ENCODE measurements at regions not wholly inside any gene's neighbourhood (a gene's known extent, or its start where the extent isn't known, plus 50 kb on each side); places are given as distances from the start of the nearest gene placed in this dataset.

DNA sequence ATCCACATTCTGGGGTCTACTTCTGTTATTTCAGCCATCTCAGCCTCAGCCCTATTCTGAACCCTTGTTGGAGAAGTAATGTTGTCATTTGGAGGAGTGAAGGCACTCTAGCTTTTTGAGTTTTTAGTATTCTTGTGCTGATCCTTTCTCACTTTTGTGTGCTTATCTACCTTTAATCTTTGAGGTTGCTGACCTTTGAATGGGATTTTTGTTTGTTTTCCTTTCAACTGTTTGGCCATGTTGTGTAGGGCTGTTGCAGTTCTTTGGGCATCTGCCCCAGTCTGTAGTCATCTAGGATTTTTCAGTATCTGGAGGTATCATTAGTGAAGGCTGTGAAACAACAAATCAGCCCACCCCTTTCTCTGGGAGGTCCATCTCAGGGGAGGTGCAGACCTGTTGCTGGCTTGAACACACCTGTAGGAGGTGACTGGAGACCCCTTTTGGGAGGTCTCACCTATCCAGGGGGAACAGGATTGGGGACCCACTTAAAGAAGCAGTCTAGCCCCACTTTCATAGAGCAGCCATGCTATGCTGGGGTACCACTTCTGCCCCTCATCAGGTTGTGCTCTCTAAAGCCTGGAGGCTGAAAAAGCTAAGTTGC is 1391.4 kb downstream of the UQCRFS1 start:
- intact Hi-C loops (cut with micrococcal nuclease; ENCODE audit: unreplicated experiment): no loop called here
- Histone ChIP-seq H3K9me3 (replicated peaks; ENCODE audit: control insufficient read depth, insufficient read depth, low read length) (no peaks in the 10 kb centered on the region; the same call in 2 of the 3 replicates), H3K79me2 (ENCODE audit: control insufficient read depth, insufficient read depth, low read length) (no peaks in the 10 kb centered on the region), H3K4me2 (ENCODE audit: control insufficient read depth, insufficient read depth) (no peak overlapping the region), H3K36me3 (ENCODE audit: control insufficient read depth in 2 of 2, insufficient read depth in 2 of 2, low read length in 1 of 2) (no peaks in the 10 kb centered on the region), H3K9ac (ENCODE audit: control insufficient read depth, insufficient read depth, low read length) (no peak overlapping the region), H3K4me3 (no peak overlapping the region), H3K4me1 (ENCODE audit: control insufficient read depth, insufficient read depth, low read length) (no peaks in the 10 kb centered on the region), H2AFZ (ENCODE audit: control insufficient read depth, low read depth, low read length) (no peak overlapping the region), H4K20me1 (ENCODE audit: control insufficient read depth, insufficient read depth) (no peaks in the 10 kb centered on the region), H3K27me3 (replicated peaks in 1 of 2; ENCODE audit: control insufficient read depth in 2 of 2, insufficient read depth in 2 of 2, low read length in 1 of 2) (no peaks in the 10 kb centered on the region), H3K27ac (ENCODE audit: control insufficient read depth, insufficient read depth) (no peak overlapping the region)
- FAIRE-seq: no peak
- ATAC-seq: no peak
- POLR2A ChIA-PET: no interaction called here
- BruUV-seq (replicated peaks): no TSS peak
- no peak for DNase-seq (ENCODE audit: low read depth, low spot score)
- TF ChIP-seq, protein P1, sequence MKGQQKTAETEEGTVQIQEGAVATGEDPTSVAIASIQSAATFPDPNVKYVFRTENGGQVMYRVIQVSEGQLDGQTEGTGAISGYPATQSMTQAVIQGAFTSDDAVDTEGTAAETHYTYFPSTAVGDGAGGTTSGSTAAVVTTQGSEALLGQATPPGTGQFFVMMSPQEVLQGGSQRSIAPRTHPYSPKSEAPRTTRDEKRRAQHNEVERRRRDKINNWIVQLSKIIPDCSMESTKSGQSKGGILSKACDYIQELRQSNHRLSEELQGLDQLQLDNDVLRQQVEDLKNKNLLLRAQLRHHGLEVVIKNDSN (IDR thresholded peaks at IDR 0.05; ENCODE audit: borderline replicate concordance, extremely low read length, insufficient read depth, low read depth, low read length): no peak
- no peak for TF ChIP-seq IRF4 (IDR thresholded peaks at IDR 0.05; ENCODE audit: low read depth, low read length)
- TF ChIP-seq TCF12 (IDR thresholded peaks at IDR 0.05; ENCODE audit: low read depth, low read length): no peak
- TF ChIP-seq MYB (IDR thresholded peaks at IDR 0.05; ENCODE audit: borderline replicate concordance, low read depth, low read length): no peak
- no peak for TF ChIP-seq HDGF (IDR thresholded peaks at IDR 0.05)
- no peak for TF ChIP-seq ATF7 (IDR thresholded peaks at IDR 0.05; ENCODE audit: low read depth)
- no peak for TF ChIP-seq GATAD2B (conservative IDR thresholded peaks at IDR 0.05; ENCODE audit: low read depth)
- CTCF ChIA-PET: no interaction called here
- RAD21 ChIA-PET (ENCODE audit: unreplicated experiment): no interaction called here
- SMC1A ChIA-PET (ENCODE audit: uncharacterized antibody, unreplicated experiment): interaction anchor here (1.0 kb wide), 1 partner anchor 13 kb away, joined by 3 read pairs; no protein-coding TSS in a partner anchor
- in situ Hi-C loops (cut with MboI): no loop called here

DNA sequence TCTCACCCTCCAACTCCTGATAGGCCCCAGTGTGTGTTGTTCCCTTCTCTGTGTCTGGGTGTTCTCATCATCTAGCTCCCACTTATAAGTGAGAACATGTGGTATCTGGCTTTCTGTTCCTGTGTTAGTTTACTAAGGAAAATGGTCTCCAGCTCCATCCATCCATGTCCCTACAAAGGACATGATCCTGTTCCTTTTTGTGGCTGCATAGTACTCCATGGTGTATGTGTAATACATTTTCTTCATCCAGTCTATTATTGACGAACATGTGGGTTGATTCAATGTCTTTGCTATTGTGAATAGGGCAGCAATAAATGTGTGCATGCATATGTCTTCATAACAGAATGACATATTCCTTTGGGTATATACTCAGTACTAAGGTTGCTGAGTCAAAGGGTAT is 1397.0 kb downstream of the UQCRFS1 start:
- H3K27ac ChIP-seq (ENCODE audit: control insufficient read depth, insufficient read depth): no peak overlapping the region
- no peaks in the 10 kb centered on the region for H3K9me3 ChIP-seq (replicated peaks; ENCODE audit: control insufficient read depth, insufficient read depth, low read length)
- FAIRE-seq (no peak), ATAC-seq (no peak), DNase-seq (ENCODE audit: low read depth, low spot score) (no peak)
- H3K4me1 ChIP-seq (ENCODE audit: control insufficient read depth, insufficient read depth, low read length): no peaks in the 10 kb centered on the region
- H3K79me2 ChIP-seq (ENCODE audit: control insufficient read depth, insufficient read depth, low read length): no peaks in the 10 kb centered on the region
- SMC1A ChIA-PET (ENCODE audit: uncharacterized antibody, unreplicated experiment): no interaction called here
- no peaks in the 10 kb centered on the region for H4K20me1 ChIP-seq (ENCODE audit: control insufficient read depth, insufficient read depth)
- H3K9ac ChIP-seq (ENCODE audit: control insufficient read depth, insufficient read depth, low read length): no peak overlapping the region
- BruUV-seq (replicated peaks): no TSS peak
- 80% methylated on average over 1 of the region's 1 CpG for WGBS (ENCODE audit: insufficient coverage, insufficient replicate concordance, low lambda C conversion rate, missing lambda C conversion rate)
- H3K4me3 ChIP-seq: no peak overlapping the region
- H2AFZ ChIP-seq (ENCODE audit: control insufficient read depth, low read depth, low read length): no peak overlapping the region
- no peak overlapping the region for H3K4me2 ChIP-seq (ENCODE audit: control insufficient read depth, insufficient read depth)
- intact Hi-C loops (cut with micrococcal nuclease; ENCODE audit: unreplicated experiment) (no loop called here), in situ Hi-C loops (cut with MboI) (no loop called here)
- no peaks in the 10 kb centered on the region for H3K27me3 ChIP-seq (replicated peaks in 1 of 2; ENCODE audit: control insufficient read depth in 2 of 2, insufficient read depth in 2 of 2, low read length in 1 of 2)
- RAD21 ChIA-PET (ENCODE audit: unreplicated experiment): no interaction called here
- no peaks in the 10 kb centered on the region for H3K36me3 ChIP-seq (ENCODE audit: control insufficient read depth in 2 of 2, insufficient read depth in 2 of 2, low read length in 1 of 2)
- CTCF ChIA-PET: no interaction called here
- POLR2A ChIA-PET: no interaction called here
- no peak for TF ChIP-seq HCFC1 (IDR thresholded peaks at IDR 0.05; ENCODE audit: low read length)
- TF ChIP-seq, protein P2, sequence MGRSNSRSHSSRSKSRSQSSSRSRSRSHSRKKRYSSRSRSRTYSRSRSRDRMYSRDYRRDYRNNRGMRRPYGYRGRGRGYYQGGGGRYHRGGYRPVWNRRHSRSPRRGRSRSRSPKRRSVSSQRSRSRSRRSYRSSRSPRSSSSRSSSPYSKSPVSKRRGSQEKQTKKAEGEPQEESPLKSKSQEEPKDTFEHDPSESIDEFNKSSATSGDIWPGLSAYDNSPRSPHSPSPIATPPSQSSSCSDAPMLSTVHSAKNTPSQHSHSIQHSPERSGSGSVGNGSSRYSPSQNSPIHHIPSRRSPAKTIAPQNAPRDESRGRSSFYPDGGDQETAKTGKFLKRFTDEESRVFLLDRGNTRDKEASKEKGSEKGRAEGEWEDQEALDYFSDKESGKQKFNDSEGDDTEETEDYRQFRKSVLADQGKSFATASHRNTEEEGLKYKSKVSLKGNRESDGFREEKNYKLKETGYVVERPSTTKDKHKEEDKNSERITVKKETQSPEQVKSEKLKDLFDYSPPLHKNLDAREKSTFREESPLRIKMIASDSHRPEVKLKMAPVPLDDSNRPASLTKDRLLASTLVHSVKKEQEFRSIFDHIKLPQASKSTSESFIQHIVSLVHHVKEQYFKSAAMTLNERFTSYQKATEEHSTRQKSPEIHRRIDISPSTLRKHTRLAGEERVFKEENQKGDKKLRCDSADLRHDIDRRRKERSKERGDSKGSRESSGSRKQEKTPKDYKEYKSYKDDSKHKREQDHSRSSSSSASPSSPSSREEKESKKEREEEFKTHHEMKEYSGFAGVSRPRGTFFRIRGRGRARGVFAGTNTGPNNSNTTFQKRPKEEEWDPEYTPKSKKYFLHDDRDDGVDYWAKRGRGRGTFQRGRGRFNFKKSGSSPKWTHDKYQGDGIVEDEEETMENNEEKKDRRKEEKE (IDR thresholded peaks at IDR 0.05): no peak
- TF ChIP-seq KAT2A (conservative IDR thresholded peaks at IDR 0.05; ENCODE audit: control insufficient read depth, low read depth, low read length): no peak
- TF ChIP-seq, protein P3, sequence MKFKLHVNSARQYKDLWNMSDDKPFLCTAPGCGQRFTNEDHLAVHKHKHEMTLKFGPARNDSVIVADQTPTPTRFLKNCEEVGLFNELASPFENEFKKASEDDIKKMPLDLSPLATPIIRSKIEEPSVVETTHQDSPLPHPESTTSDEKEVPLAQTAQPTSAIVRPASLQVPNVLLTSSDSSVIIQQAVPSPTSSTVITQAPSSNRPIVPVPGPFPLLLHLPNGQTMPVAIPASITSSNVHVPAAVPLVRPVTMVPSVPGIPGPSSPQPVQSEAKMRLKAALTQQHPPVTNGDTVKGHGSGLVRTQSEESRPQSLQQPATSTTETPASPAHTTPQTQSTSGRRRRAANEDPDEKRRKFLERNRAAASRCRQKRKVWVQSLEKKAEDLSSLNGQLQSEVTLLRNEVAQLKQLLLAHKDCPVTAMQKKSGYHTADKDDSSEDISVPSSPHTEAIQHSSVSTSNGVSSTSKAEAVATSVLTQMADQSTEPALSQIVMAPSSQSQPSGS (IDR thresholded peaks at IDR 0.05; ENCODE audit: low read length): no peak
- TF ChIP-seq BHLHE40 (IDR thresholded peaks at IDR 0.05; ENCODE audit: borderline replicate concordance in 1 of 2, low read depth in 2 of 2, low read length in 1 of 2): no peak
- no peak for TF ChIP-seq POLR2AphosphoS5 (IDR thresholded peaks at IDR 0.05; ENCODE audit: low read length)
- no peak for TF ChIP-seq BCL11A (IDR thresholded peaks at IDR 0.05; ENCODE audit: low read depth, low read length)
- TF ChIP-seq ZNF207 (IDR thresholded peaks at IDR 0.05; ENCODE audit: borderline replicate concordance): no peak
